ENCODE measurements at regions not wholly inside any gene's neighbourhood (a gene's known extent, or its start where the extent isn't known, plus 50 kb on each side); places are given as distances from the start of the nearest gene placed in this dataset.
A peak's percentile ranks its signal among the peaks of the same experiment; 100 is the strongest.

GRCh38 chr2:187139469-187139868 is 290.5 kb upstream of the ZSWIM2 start:
- H3K36me3 ChIP-seq (ENCODE audit: control insufficient read depth, insufficient read depth, low read length), result no peaks in the 10 kb centered on the region
- TF ChIP-seq MXD1 (CRISPR knock-in tag; IDR thresholded peaks at IDR 0.05; ENCODE audit: borderline replicate concordance, poor library complexity, severe bottlenecking), result no peak
- no peak for TF ChIP-seq ZNF551 (CRISPR knock-in tag; IDR thresholded peaks at IDR 0.05)
- TF ChIP-seq ZNF717 (CRISPR knock-in tag; IDR thresholded peaks at IDR 0.05), result no peak
- no peak for TF ChIP-seq POLR2B (IDR thresholded peaks at IDR 0.05; ENCODE audit: low read depth, partially characterized antibody)
- TF ChIP-seq RBM25 (IDR thresholded peaks at IDR 0.05; ENCODE audit: low read depth, low read length, severe bottlenecking), result peak; percentile 24
- no peak for TF ChIP-seq E4F1 (CRISPR knock-in tag; IDR thresholded peaks at IDR 0.05; ENCODE audit: borderline replicate concordance)
- FAIRE-seq, result no peak
- in situ Hi-C loops (cut with MboI) (no loop called here), intact Hi-C loops (cut with micrococcal nuclease) (no loop called here)
- CTCF ChIA-PET (ENCODE audit: low intra/inter-chr PET ratio), result no interaction called here
- POLR2A ChIA-PET, result no interaction called here
- DNase-seq (ENCODE audit: extremely low read depth in 1 of 4, low spot score in 3 of 4), result no peak
- H3K4me2 ChIP-seq (ENCODE audit: insufficient read depth, low read length), result no peak overlapping the region
- no peak overlapping the region for H3K9ac ChIP-seq (ENCODE audit: insufficient read depth in 1 of 2, low read depth in 2 of 2, low read length in 2 of 2)
- no peaks in the 10 kb centered on the region for H3K9me1 ChIP-seq (ENCODE audit: control insufficient read depth, insufficient read depth, low read length)
- no TSS peak for BruUV-seq (replicated peaks)
- no peaks in the 10 kb centered on the region for H3K4me1 ChIP-seq (replicated peaks in 1 of 2; ENCODE audit: control insufficient read depth in 2 of 2, insufficient read depth in 2 of 2, low read length in 2 of 2)
- no peak overlapping the region for H3K4me3 ChIP-seq
- no peaks in the 10 kb centered on the region for H3K79me2 ChIP-seq (ENCODE audit: control insufficient read depth, insufficient read depth, low read length)
- H2AFZ ChIP-seq (ENCODE audit: low read depth, low read length), result no peak overlapping the region
- ATAC-seq, result no peak
- no peaks in the 10 kb centered on the region for H4K20me1 ChIP-seq (replicated peaks; ENCODE audit: control insufficient read depth, insufficient read depth, low read length)
- no peak overlapping the region for H3K27ac ChIP-seq (ENCODE audit: extremely low read depth, low read depth, low read length)
- no peaks in the 10 kb centered on the region for H3K27me3 ChIP-seq (ENCODE audit: control insufficient read depth in 2 of 2, insufficient read depth in 2 of 2, low read length in 2 of 2)
- no peaks in the 10 kb centered on the region for H3K9me3 ChIP-seq (replicated peaks; ENCODE audit: control insufficient read depth, insufficient read depth, low read depth, low read length)

Measured in K562 (cell line).